Loucy (cell line): ENCODE measurements at regions not wholly inside any gene's neighbourhood (a gene's known extent, or its start where the extent isn't known, plus 50 kb on each side); places are given as distances from the start of the nearest gene placed in this dataset.

Experiments used
- CTCF ChIP-seq: fragments of 200-600 bp; sonication (generic); conservative IDR thresholded peaks from 2 replicates; pipeline ENCODE4 v1.5.1; 2014; ENCODE audit warnings: mild to moderate bottlenecking, antibody characterized with exemption, low read length
- EZH2phosphoT487 ChIP-seq: fragments of 200-600 bp; IDR thresholded peaks from 2 replicates; pipeline ENCODE4 v1.6.1; 2018; ENCODE audit warnings: antibody characterized with exemption, mild to moderate bottlenecking, moderate library complexity, borderline replicate concordance

- TF ChIP-seq CTCF: no peak
- TF ChIP-seq EZH2phosphoT487: no peak
Measured at GRCh38 chr2:181310967-181311366, 146.2 kb upstream of the ITGA4 start.
